Natural killer cell treated with Interleukin-12 subunit alpha and Interleukin-12 subunit beta and Interleukin-15 and Interleukin-18, amount 100 ng/mL, for 72 hours (primary cell): ENCODE measurements at regions not wholly inside any gene's neighbourhood (a gene's known extent, or its start where the extent isn't known, plus 50 kb on each side); places are given as distances from the start of the nearest gene placed in this dataset.

Experiments used
- ATAC-seq, 2 donors: fragments of 150-1000 bp; cut with Tn5 transposase in 1 of 2; sonication (Bioruptor Pico), chemical (Tn5 transposase) in 1 of 2; 2 replicates each; pipeline ENCODE4 v1.10.0; 2021
- DNase-seq: peaks from one replicate; pipeline ENCODE4 v3.0.0; 2022; ENCODE audit warnings: low spot score
- H3K27ac Mint-ChIP-seq, 2 donors: 1 replicate in 1 of 2; 2 replicates in 1 of 2; pipeline ENCODE4 v1.8.0; 2022; ENCODE audit warnings: mixed read lengths in 2 of 2, mild to moderate bottlenecking in 1 of 2, moderate library complexity in 1 of 2
- H3K27me3 Mint-ChIP-seq, 2 donors: 1 replicate in 1 of 2; 2 replicates in 1 of 2; pipeline ENCODE4 v1.8.0; 2022; ENCODE audit warnings: mixed read lengths in 2 of 2
- H3K36me3 Mint-ChIP-seq: one replicate; pipeline ENCODE4 v1.8.0; 2022; ENCODE audit warnings: mixed read lengths
- H3K4me1 Mint-ChIP-seq, 2 donors: 1 replicate in 1 of 2; 2 replicates in 1 of 2; pipeline ENCODE4 v1.8.0; 2022; ENCODE audit warnings: low read depth in 2 of 2, mixed read lengths in 2 of 2, mild to moderate bottlenecking in 1 of 2
- H3K4me3 Mint-ChIP-seq: one replicate; pipeline ENCODE4 v1.8.0; 2022; ENCODE audit warnings: mixed read lengths
- H3K9me3 Mint-ChIP-seq: 2 replicates; pipeline ENCODE4 v1.8.0; 2022; ENCODE audit warnings: mixed read lengths

DNA sequence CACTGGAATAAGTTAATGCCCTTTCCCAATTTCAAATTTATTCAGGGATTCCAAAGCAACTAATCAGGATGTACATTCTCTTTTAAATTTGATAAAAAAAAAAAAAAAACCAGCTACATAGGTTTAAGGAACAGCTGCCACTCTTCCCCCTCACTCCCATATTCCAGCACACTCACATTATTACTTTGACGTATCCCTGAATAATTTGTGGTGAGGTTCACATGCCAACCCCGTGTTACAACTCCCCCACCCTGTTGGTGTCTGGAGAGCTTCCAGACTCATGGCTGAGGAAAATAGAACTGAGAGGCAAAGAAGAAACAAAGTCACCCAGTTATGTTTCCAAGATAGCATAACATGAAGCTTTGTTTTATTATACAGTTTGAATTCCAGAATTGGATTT, 300.5 kb upstream of the MME start:
- Mint-ChIP-seq H3K27ac (no peak overlapping the region), H3K36me3 (no peaks in the 10 kb centered on the region), H3K4me3 (no peak overlapping the region), H3K4me1 (no peaks in the 10 kb centered on the region), H3K9me3 (peaks cover 14% of the 10 kb centered on the region), H3K27me3 (no peaks in the 10 kb centered on the region)
- DNase-seq (no peak), ATAC-seq (no peak)

GRCh38 chr3:154778057-154778456, 302.1 kb upstream of the MME start:
- no peak overlapping the region for H3K4me3 Mint-ChIP-seq
- H3K4me1 Mint-ChIP-seq, result no peaks in the 10 kb centered on the region
- peaks cover 14% of the 10 kb centered on the region for H3K9me3 Mint-ChIP-seq
- no peak overlapping the region for H3K27ac Mint-ChIP-seq
- ATAC-seq (no peak), DNase-seq (no peak)
- H3K36me3 Mint-ChIP-seq, result no peaks in the 10 kb centered on the region
- no peaks in the 10 kb centered on the region for H3K27me3 Mint-ChIP-seq

DNA sequence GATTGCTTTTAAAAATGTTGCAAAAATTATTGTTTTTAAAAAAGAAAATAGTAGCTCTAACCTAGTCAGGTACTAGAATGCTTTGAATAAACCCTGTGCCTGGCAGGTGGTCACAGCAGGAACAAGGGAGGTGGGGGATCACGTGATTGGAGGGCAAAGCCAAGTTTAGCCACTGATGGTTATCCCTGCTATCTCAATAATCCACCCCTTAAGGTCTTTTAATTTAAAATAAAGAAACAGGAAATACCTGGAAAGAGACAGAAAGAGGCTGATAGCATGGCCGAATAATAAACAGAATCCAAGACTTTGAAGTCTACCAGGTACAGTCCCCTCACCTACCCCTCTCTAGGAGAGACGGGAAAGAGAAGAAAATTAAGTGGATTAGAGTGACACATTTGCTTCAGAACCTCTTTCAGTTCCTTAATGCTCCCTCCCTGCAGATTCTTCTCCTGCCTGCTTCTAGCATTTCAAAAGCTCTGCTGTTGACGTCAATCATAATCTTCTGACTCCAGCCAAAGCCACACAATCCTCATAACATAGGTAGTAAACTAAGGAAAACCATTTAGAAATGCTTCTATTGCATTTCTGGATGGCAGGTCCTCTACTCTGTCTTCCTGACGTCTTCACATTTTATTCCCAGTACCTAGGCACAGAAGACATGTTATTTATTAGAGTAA, 303.4 kb upstream of the MME start:
- ATAC-seq, result no peak
- Mint-ChIP-seq H3K4me1 (no peaks in the 10 kb centered on the region), H3K27ac (no peak overlapping the region), H3K9me3 (peaks cover 13% of the 10 kb centered on the region), H3K27me3 (no peaks in the 10 kb centered on the region), H3K36me3 (no peaks in the 10 kb centered on the region), H3K4me3 (no peak overlapping the region)
- no peak for DNase-seq

DNA sequence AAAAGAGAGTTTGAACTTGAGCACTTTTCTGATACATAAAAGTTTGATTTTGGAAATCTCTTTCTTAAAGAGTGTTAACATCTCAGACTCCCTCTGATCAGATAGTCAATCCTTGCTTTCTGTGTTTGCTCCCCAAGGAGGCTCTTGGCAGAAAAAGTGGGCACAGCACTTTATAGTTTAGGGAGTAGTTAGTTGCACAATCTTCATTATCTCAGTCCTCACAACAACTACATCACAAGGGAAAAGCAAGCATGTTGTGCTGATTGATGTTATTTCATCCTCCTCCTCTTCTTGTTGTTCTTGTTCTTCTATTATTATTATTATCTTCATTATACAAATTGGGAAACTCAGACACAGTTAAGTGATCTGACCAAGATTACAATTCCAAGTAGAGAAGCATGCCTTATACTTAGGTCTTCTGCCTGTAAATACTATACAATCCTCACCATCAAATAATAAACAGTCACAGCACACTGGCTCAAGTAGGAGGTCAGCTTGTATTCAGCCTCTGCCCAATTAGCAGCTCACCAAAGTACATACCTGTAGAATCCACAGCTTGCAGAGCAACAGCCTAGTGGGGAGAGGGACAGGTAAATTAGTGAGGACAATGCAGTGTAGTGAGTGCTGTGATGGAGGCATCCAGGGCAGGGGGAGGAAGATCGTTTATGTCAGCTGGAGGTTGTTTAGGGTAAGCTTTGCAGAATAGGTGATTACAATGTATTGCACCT, 304.1 kb upstream of the MME start:
- Mint-ChIP-seq H3K27ac (no peak overlapping the region), H3K4me1 (no peaks in the 10 kb centered on the region), H3K9me3 (peaks cover 18% of the 10 kb centered on the region), H3K36me3 (no peaks in the 10 kb centered on the region), H3K27me3 (no peaks in the 10 kb centered on the region), H3K4me3 (no peak overlapping the region)
- DNase-seq, result no peak
- ATAC-seq, result no peak

- DNase-seq (no peak), ATAC-seq (peak in 1 of 2 donors; percentile 20)
- H3K27ac Mint-ChIP-seq, result no peak overlapping the region
- H3K4me3 Mint-ChIP-seq, result no peak overlapping the region
- no peaks in the 10 kb centered on the region for H3K27me3 Mint-ChIP-seq
- no peaks in the 10 kb centered on the region for H3K4me1 Mint-ChIP-seq
- peaks cover 12% of the 10 kb centered on the region for H3K36me3 Mint-ChIP-seq
- H3K9me3 Mint-ChIP-seq, result peaks cover 20% of the 10 kb centered on the region
Measured at GRCh38 chr3:154766765-154767503, 313.2 kb upstream of the MME start.

DNA sequence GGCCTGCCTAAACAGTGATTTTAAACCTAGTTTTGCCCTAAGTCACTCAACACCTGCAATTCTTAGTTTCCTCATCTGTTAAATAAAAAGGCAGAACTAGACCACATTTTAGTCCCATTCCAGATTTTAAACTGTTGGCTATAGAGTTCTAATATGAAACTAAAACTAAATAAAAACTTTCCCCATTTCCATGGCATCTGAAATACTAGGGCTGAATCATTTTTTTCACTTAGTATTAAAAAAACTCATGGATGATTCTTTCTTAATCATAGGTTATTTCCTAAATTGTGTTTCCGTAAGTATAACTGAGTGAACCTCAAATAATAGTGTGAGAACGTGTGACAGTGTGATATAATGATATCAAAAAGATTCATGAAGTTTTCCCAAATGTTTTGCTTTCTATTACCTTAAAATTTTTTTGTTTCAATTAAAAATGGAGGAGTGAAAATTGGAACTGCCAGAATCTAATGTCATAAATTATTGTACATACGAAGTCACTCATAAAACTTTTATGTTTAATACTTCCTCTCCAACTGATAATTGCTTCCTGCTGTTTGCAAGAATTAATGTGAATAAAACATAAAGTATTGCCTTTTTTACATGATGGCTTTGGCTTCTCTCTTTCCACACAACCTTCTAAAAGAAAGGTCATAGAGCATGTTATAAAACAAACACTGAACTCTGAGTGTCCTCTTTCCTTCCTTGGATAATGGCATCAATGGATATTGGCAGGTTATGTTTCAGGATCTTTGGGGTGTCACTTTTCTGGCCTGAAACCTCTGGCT, 315.1 kb upstream of the MME start:
- ATAC-seq (no peak), DNase-seq (no peak)
- Mint-ChIP-seq H3K4me3 (no peak overlapping the region), H3K4me1 (no peaks in the 10 kb centered on the region), H3K27me3 (no peaks in the 10 kb centered on the region), H3K9me3 (peaks cover 12% of the 10 kb centered on the region), H3K36me3 (peaks cover 12% of the 10 kb centered on the region), H3K27ac (no peak overlapping the region)

GRCh38 chr3:154762486-154762885, 317.6 kb upstream of the MME start:
- Mint-ChIP-seq H3K27ac (no peak overlapping the region), H3K9me3 (peaks cover 7% of the 10 kb centered on the region), H3K4me1 (no peaks in the 10 kb centered on the region), H3K27me3 (no peaks in the 10 kb centered on the region), H3K4me3 (no peak overlapping the region), H3K36me3 (peaks cover 6% of the 10 kb centered on the region)
- no peak for DNase-seq
- no peak for ATAC-seq

- H3K36me3 Mint-ChIP-seq, result no peaks in the 10 kb centered on the region
- no peaks in the 10 kb centered on the region for H3K4me1 Mint-ChIP-seq
- no peak for ATAC-seq
- DNase-seq, result no peak
- H3K4me3 Mint-ChIP-seq, result no peak overlapping the region
- H3K27ac Mint-ChIP-seq, result no peak overlapping the region
- H3K9me3 Mint-ChIP-seq, result no peaks in the 10 kb centered on the region
- H3K27me3 Mint-ChIP-seq, result no peaks in the 10 kb centered on the region
Measured at GRCh38 chr3:154759966-154760365, 320.2 kb upstream of the MME start.

- H3K27ac Mint-ChIP-seq, result no peak overlapping the region
- H3K9me3 Mint-ChIP-seq, result no peaks in the 10 kb centered on the region
- H3K4me1 Mint-ChIP-seq, result no peaks in the 10 kb centered on the region
- no peaks in the 10 kb centered on the region for H3K36me3 Mint-ChIP-seq
- DNase-seq (no peak), ATAC-seq (no peak)
- H3K4me3 Mint-ChIP-seq, result no peak overlapping the region
- H3K27me3 Mint-ChIP-seq, result no peaks in the 10 kb centered on the region
Measured at GRCh38 chr3:154758109-154758868, 321.8 kb upstream of the MME start.

DNA sequence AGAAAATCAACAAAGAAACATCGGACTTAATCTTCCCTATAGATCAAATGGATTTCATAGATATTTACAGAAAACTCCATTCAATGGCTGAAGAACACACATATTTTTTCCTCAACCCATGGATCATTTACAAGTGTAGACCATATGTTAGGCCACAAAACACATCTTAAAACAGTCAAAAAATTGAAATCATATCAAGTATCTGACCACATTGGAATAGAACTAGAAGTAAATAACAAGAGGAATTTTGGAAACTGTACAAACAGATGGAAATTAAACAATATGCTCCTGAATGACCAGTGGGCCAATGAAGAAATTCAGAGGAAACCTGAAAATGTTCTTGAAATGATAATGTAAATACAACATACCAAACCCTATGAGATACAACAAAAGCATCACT, 323.1 kb upstream of the GPR149 start:
- Mint-ChIP-seq H3K4me1 (no peaks in the 10 kb centered on the region), H3K27ac (no peak overlapping the region), H3K9me3 (peaks cover 6% of the 10 kb centered on the region), H3K27me3 (no peaks in the 10 kb centered on the region), H3K4me3 (no peak overlapping the region), H3K36me3 (no peaks in the 10 kb centered on the region)
- DNase-seq, result no peak
- ATAC-seq, result no peak

DNA sequence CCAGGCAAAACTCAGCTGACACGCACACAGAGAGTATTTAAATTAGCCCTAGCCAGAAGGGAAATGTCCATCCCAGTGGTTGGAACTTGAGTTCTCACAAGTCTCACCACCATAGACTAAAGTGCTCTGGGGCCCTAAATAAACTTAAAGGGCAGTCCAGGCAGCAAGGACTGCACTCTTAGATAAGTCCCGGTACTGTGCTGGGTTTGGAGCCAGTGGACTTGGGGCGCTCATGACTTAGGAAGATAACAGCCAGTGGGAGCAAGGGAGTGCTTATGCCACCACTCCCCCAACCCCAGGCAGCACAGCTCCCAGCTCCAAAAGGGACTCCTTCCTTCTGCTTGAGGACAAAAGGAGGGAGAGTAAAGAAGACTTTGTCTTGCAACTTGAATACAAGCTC, 319.5 kb upstream of the GPR149 start:
- Mint-ChIP-seq H3K4me1 (no peaks in the 10 kb centered on the region), H3K4me3 (no peak overlapping the region), H3K36me3 (no peaks in the 10 kb centered on the region), H3K27ac (no peak overlapping the region), H3K27me3 (no peaks in the 10 kb centered on the region), H3K9me3 (peaks cover 6% of the 10 kb centered on the region)
- DNase-seq (no peak), ATAC-seq (no peak)

DNA sequence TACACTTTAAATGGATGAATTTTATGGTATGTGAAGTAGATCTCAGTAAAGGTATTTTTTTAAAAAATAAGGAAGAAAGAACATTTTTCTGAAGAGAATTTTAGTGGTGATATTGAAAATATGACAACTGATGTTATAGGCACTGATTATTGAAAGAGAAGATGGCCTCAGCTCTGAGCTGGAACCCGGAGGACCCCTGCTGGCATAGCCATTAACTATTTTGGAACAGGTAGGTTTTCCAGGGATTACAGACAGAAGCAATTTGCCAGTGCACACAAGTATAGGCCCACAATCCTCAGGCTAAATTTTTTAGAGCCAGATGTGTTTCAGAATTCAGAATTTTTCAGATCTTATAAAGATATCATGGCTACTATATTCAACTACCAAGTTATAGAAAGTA, 315.9 kb upstream of the GPR149 start:
- no peaks in the 10 kb centered on the region for H3K4me1 Mint-ChIP-seq
- H3K36me3 Mint-ChIP-seq, result no peaks in the 10 kb centered on the region
- no peaks in the 10 kb centered on the region for H3K27me3 Mint-ChIP-seq
- DNase-seq (no peak), ATAC-seq (no peak)
- H3K27ac Mint-ChIP-seq, result no peak overlapping the region
- no peak overlapping the region for H3K4me3 Mint-ChIP-seq
- H3K9me3 Mint-ChIP-seq, result peaks cover 13% of the 10 kb centered on the region

DNA sequence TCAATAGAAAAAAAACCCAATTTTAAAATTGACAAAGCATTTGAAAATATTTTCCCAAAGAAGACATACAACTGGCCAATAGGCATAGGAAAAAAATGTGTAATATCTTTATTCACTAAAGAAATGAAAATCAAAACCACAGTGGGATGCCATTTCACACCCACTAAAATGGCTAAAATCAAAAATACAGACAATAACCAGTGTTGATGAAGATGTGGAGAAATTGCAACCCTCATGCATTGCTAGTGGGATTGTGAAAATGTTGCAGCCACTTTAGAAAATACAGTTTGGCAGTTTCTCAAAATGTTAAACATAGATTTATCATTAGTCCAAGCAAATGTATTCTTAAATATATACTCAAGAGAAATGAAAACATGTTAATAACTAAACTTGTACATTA, 315.1 kb upstream of the GPR149 start:
- DNase-seq, result no peak
- Mint-ChIP-seq H3K27me3 (no peaks in the 10 kb centered on the region), H3K4me1 (no peaks in the 10 kb centered on the region), H3K27ac (no peak overlapping the region), H3K36me3 (no peaks in the 10 kb centered on the region), H3K9me3 (peaks cover 18% of the 10 kb centered on the region), H3K4me3 (no peak overlapping the region)
- no peak for ATAC-seq
